Loucy (cell line): ENCODE measurements at regions not wholly inside any gene's neighbourhood (a gene's known extent, or its start where the extent isn't known, plus 50 kb on each side); places are given as distances from the start of the nearest gene placed in this dataset.

Experiments used
- EZH2phosphoT487 ChIP-seq: fragments of 200-600 bp; IDR thresholded peaks from 2 replicates; pipeline ENCODE4 v1.6.1; 2018; ENCODE audit warnings: antibody characterized with exemption, mild to moderate bottlenecking, moderate library complexity, borderline replicate concordance
- TF ChIP-seq, protein P1 (sequence below): fragments of 200-600 bp; sonication (generic); conservative IDR thresholded peaks from 2 replicates; pipeline ENCODE4 v1.5.1; 2014; ENCODE audit warnings: mild to moderate bottlenecking, antibody characterized with exemption, low read length

- TF ChIP-seq, protein P1, sequence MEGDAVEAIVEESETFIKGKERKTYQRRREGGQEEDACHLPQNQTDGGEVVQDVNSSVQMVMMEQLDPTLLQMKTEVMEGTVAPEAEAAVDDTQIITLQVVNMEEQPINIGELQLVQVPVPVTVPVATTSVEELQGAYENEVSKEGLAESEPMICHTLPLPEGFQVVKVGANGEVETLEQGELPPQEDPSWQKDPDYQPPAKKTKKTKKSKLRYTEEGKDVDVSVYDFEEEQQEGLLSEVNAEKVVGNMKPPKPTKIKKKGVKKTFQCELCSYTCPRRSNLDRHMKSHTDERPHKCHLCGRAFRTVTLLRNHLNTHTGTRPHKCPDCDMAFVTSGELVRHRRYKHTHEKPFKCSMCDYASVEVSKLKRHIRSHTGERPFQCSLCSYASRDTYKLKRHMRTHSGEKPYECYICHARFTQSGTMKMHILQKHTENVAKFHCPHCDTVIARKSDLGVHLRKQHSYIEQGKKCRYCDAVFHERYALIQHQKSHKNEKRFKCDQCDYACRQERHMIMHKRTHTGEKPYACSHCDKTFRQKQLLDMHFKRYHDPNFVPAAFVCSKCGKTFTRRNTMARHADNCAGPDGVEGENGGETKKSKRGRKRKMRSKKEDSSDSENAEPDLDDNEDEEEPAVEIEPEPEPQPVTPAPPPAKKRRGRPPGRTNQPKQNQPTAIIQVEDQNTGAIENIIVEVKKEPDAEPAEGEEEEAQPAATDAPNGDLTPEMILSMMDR = no peak
- no peak for TF ChIP-seq EZH2phosphoT487
Measured at GRCh38 chr19:29454109-29454508, 71.7 kb upstream of the VSTM2B start.
